GM21825 (cell line): ENCODE measurements at regions not wholly inside any gene's neighbourhood (a gene's known extent, or its start where the extent isn't known, plus 50 kb on each side); places are given as distances from the start of the nearest gene placed in this dataset.

Experiments
- ATAC-seq: cut with Tn5 transposase; IDR thresholded peaks from one replicate; pipeline ENCODE4 v1.9.1; 2021; ENCODE audit warnings: mild to moderate bottlenecking, moderate library complexity; ENCODE audit not compliant: unreplicated experiment

GRCh38 chr13:61768175-61768574 is 352.5 kb upstream of the PCDH20 start:
- no peak for ATAC-seq

GRCh38 chr13:61766667-61767058 is 351.0 kb upstream of the PCDH20 start:
- no peak for ATAC-seq

- no peak for ATAC-seq
Measured at GRCh38 chr13:61765940-61766666, 350.5 kb upstream of the PCDH20 start.

- no peak for ATAC-seq
Measured at GRCh38 chr13:61765181-61765742, 349.6 kb upstream of the PCDH20 start.

GRCh38 chr13:61761690-61762089 is 346.0 kb upstream of the PCDH20 start:
- ATAC-seq = no peak

- no peak for ATAC-seq
Measured at GRCh38 chr13:61760102-61760501, 344.5 kb upstream of the PCDH20 start.

- no peak for ATAC-seq
Measured at GRCh38 chr13:61756031-61756430, 340.4 kb upstream of the PCDH20 start.

GRCh38 chr13:61751039-61751438 is 335.4 kb upstream of the PCDH20 start:
- ATAC-seq = no peak

- no peak for ATAC-seq
Measured at GRCh38 chr13:61738236-61738750, 322.6 kb upstream of the PCDH20 start.

- no peak for ATAC-seq
Measured at GRCh38 chr13:61734683-61735082, 319.0 kb upstream of the PCDH20 start.

- ATAC-seq = no peak
Measured at GRCh38 chr13:61728471-61728870, 312.8 kb upstream of the PCDH20 start.

GRCh38 chr13:61727767-61728166 is 312.1 kb upstream of the PCDH20 start:
- no peak for ATAC-seq

GRCh38 chr13:61725806-61726205 is 310.2 kb upstream of the PCDH20 start:
- no peak for ATAC-seq

- no peak for ATAC-seq
Measured at GRCh38 chr13:61722119-61722518, 306.5 kb upstream of the PCDH20 start.

- ATAC-seq = no peak
Measured at GRCh38 chr13:61712621-61713020, 297.0 kb upstream of the PCDH20 start.

GRCh38 chr13:61709258-61709657 is 293.6 kb upstream of the PCDH20 start:
- no peak for ATAC-seq

GRCh38 chr13:61706899-61707298 is 291.2 kb upstream of the PCDH20 start:
- ATAC-seq = no peak

GRCh38 chr13:61700620-61701019 is 285.0 kb upstream of the PCDH20 start:
- ATAC-seq = no peak

- ATAC-seq = no peak
Measured at GRCh38 chr13:61700181-61700580, 284.5 kb upstream of the PCDH20 start.

- no peak for ATAC-seq
Measured at GRCh38 chr13:61696676-61697075, 281.0 kb upstream of the PCDH20 start.

- no peak for ATAC-seq
Measured at GRCh38 chr13:61695147-61695546, 279.5 kb upstream of the PCDH20 start.

- no peak for ATAC-seq
Measured at GRCh38 chr13:61692691-61693090, 277.0 kb upstream of the PCDH20 start.

- ATAC-seq = no peak
Measured at GRCh38 chr13:61685682-61686012, 270.0 kb upstream of the PCDH20 start.
